Cardiac septum (tissue), 1 donor: ENCODE measurements at regions not wholly inside any gene's neighbourhood (a gene's known extent, or its start where the extent isn't known, plus 50 kb on each side); places are given as distances from the start of the nearest gene placed in this dataset.
"Not testable (repeated sequence)": the region's sequence is repeated elsewhere in the genome, so short reads cannot be mapped to it uniquely, and the experiment has no call there.

Experiments
- DNase-seq: peaks from one replicate; pipeline ENCODE4 v3.0.0-alpha.2; 2020; ENCODE audit warnings: low spot score
- intact Hi-C: fragments of 100-400 bp; cut with DNase I; formaldehyde crosslinking; loops from one replicate; pipeline ENCODE4 v1.14.0; 2022
- donor health status: DM: no; HTN: no; CAD: no.

GRCh38 chr3:182404031-182404430 is 389.3 kb upstream of the ATP11B start:
- intact Hi-C loops = no loop called here
- no peak for DNase-seq

DNA sequence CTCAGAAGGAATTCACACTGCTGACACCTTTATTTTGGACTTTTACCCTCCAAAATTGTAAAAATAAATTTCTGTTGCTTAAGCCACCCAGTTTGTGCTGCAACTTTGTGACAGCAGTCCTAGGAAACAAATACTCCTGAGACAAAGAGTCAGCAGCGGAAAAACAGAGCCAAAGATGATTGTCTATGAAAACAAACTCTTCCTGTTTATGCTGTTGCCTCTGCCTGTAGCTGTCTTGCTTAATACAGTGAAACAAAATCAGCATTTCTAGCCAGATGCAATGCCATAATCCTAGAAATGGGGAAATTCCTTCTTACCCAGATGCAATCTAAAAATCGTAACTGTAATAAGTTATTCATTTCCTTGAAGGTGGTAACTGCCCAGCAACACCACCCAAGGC is 387.5 kb upstream of the ATP11B start:
- intact Hi-C loops = no loop called here
- no peak for DNase-seq

DNA sequence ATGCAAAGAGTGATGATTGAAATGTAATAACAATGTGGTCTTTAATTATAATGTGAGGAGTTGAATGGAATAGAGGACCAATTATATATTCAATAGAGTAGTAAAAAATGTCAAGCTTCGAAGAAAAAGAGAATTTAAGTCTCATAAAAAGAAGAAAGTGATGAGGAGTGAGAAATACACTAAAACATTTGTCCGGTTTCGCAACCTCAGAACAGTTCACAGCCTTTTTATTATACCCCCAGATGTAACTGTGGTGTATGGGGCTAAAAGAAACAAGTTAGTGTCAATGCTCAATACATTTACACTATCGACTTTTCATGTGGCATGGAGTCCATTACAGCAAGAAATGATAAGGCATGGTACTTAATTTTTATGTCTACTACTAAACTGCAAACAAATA is 386.5 kb upstream of the ATP11B start:
- intact Hi-C loops = no loop called here
- DNase-seq = no peak

- intact Hi-C loops = no loop called here
- no peak for DNase-seq
Observed at GRCh38 chr3:182410051-182410450, 383.3 kb upstream of the ATP11B start.

DNA sequence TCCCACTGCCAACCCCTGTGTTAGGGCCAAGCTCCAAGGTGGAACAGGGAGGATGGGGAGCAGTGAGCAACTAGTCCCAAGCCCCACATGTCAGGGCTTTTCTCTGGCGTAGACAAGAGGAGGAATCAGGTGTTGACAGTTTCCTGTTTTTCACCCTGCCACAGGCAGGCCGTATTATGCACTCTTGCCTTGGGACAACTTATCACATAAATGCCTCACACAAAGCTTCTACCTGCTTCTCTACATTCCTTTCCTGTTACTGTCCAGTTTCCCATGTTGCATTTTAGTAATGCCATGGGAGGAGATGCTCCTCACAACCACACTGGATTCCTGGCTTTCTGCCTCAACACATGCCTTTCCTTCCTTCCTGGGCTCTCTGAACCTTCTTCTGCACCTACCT is 381.2 kb upstream of the ATP11B start:
- no peak for DNase-seq
- intact Hi-C loops = no loop called here

GRCh38 chr3:182413061-182413460 is 380.2 kb upstream of the ATP11B start:
- no peak for DNase-seq
- intact Hi-C loops = no loop called here

DNA sequence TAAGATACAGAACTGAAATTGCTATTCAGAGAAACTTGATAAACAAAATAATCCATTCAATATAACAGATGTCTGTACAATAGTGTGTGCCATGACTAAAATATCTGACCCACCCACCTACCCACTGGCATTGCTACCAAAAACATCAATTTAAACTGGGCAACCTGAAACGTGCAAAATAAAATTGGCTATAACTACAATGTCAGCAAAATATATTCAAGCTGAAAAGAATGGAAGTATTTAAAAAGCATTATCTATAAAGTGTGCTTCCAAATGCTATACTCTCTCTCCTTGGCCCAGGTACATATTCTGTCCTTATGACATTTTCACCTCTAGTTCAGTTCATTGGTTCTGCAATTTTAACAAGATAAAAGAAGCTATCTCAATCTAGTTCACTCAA is 379.6 kb upstream of the ATP11B start:
- DNase-seq = no peak
- intact Hi-C loops = no loop called here

GRCh38 chr3:182414586-182414985 is 378.7 kb upstream of the ATP11B start:
- no peak for DNase-seq
- intact Hi-C loops = no loop called here

GRCh38 chr3:182420741-182421140 is 372.6 kb upstream of the ATP11B start:
- intact Hi-C loops = no loop called here
- DNase-seq = no peak

- intact Hi-C loops = no loop called here
- no peak for DNase-seq
Observed at GRCh38 chr3:182424006-182424405, 369.3 kb upstream of the ATP11B start.

GRCh38 chr3:182425926-182426718 is 367.2 kb upstream of the ATP11B start:
- intact Hi-C loops, DNase-seq: not testable (repeated sequence)

- DNase-seq, intact Hi-C loops: not testable (repeated sequence)
Observed at GRCh38 chr3:182431972-182432371, 361.3 kb upstream of the ATP11B start.

- intact Hi-C loops = no loop called here
Observed at GRCh38 chr3:182435860-182436259, 357.4 kb upstream of the ATP11B start.

DNA sequence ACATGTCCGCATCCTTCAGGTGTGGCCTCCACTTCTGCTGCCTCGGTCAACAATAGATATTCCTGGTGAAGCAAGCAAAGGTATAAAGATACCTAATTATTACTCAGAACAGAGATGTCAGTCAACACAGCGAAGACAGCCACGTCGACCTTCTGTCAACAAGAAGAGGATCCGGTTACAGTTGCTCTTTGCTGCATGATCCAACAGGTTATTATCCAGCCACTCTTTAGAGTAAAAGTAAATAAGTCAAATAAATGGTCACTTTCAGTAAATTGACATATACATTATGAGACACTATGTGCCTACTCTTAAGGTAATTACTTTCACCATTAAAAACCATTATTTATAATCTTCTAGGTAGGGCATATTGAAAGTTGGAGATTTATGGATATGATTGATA is 356.8 kb upstream of the ATP11B start:
- DNase-seq = no peak
- intact Hi-C loops = no loop called here

More at GRCh38 chr3:182435860-182436259, 357.4 kb upstream of the ATP11B start:
- no peak for DNase-seq

GRCh38 chr3:182438398-182438797 is 354.9 kb upstream of the ATP11B start:
- no peak for DNase-seq
- intact Hi-C loops = no loop called here

- no peak for DNase-seq
- intact Hi-C loops = no loop called here
Observed at GRCh38 chr3:182440101-182440500, 353.2 kb upstream of the ATP11B start.

DNA sequence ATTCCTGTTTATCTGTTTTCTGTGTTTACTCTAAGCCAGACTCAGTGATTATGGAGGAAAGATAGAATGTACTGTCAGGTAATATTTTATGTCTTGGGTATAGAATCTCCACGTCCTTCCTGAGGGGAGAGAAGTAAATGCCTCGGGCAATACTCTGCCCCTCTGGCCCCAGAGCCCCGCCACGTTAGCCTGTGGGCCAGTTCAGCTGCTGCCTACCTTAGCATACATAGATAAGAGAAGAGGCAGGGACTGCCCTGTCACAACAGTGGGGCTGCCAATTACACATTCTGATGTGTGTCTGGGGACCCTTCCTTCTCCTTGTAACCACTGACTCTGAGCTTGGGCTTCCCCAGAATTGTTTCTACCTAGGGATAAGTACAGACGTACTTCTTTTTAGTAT is 347.7 kb upstream of the ATP11B start:
- intact Hi-C loops = no loop called here
- DNase-seq = no peak

DNA sequence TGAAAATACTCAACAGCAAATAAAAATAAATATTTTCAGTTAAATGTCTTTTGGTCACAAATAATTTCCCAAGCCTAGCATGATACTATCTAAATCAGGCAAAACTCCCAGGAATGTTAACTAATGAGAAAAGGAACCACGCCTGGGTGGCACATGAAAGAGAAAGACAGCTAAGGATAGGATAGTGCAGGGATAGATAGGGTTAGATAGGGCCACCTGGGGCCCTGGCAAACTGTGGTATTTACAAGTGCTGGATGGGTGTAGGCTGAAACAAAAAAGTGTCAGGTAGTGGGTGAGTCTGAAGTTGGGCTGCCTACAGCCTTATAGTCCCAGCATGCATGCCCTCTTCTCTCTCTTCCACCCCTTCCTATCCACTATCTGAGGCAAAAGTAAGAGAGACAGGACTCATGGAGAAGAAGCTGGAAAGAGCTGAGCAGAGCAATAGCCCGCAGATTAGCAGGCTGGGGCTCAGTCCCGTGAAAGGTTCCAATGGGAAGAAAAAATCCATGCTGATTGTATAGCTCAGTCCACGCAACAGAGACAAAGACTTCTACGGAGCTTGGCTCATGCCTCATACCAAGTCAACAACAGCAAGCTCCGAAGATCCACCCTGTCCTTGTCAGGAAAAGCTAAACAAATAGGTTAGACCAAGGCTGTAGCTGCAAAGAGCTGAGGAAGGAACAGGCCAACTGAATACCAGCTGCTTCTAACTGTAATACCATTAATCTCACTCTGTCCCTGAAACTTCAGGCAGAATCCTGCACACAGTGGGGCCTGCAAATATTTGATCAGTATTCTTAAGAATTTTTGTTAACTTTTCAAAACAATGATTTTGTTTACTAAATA is 342.1 kb upstream of the ATP11B start:
- intact Hi-C loops = no loop called here
- no peak for DNase-seq

DNA sequence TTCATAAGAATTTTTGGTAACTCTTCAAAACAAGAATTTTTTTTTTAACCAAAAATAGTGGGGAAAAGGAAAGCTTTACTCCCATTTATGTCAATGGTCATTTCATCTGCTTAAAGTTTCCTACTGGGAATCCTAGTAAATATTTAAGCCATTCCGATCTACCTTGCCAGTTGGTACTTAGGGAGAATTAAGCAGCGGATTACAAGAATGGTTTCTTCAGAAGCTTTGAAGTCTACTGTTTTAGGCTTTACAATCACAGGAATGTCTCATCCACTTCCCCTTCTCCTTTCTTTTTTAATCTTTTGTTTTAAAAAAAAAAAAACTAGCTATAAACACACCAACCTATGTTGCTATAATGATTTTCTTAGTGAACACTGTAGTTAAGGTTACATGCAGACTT is 341.4 kb upstream of the ATP11B start:
- DNase-seq = no peak
- intact Hi-C loops = no loop called here

- no peak for DNase-seq
- intact Hi-C loops = no loop called here
Observed at GRCh38 chr3:182455011-182455410, 338.3 kb upstream of the ATP11B start.

DNA sequence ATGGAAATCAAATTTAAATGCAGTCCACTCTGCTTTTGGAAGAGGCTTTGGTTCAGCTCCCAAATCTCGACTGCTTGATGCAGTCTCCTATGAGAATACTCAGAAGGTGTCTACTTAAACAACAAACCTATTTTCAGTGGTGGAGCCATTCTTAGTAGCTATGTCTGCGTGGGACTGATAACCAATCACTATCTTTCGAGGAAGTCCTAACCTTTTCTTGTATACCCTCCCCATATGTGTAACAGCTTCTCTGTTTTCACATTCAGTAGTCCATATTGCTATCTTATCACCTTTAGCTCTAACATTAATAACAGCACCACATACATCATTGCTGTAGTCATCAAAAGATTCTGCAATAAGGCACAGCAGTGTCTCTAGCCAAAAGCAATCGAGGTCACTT is 333.0 kb upstream of the ATP11B start:
- DNase-seq = no peak
- intact Hi-C loops = no loop called here
